HCT116 (cell line): ENCODE measurements at regions not wholly inside any gene's neighbourhood (a gene's known extent, or its start where the extent isn't known, plus 50 kb on each side); places are given as distances from the start of the nearest gene placed in this dataset.

Experiments
- ATAC-seq: fragments of 200-7000 bp; cut with Tn5 transposase; 2 replicates; pipeline ENCODE4 v1.9.1; 2020; ENCODE audit warnings: mild to moderate bottlenecking, moderate library complexity
- BruUV-seq: library from RNA; stranded (reverse); fragments of 400-500 nt; replicated peaks from 2 replicates; lab custom pipeline; 2021; lab: Mats Ljungman, UMichigan
- CTCF ChIA-PET: fragments of 300-600 bp; sonication (Branson Sonifier 250); formaldehyde crosslinking; loops from one replicate; lab custom pipeline; 2021; ENCODE audit warnings: antibody characterized with exemption; lab: Charles Lee
- POLR2A ChIA-PET: fragments of 300-600, 350-600 bp; sonication (Branson Sonifier 250); formaldehyde crosslinking; loops from one replicate; lab custom pipeline; 2021; ENCODE audit warnings: antibody characterized with exemption; lab: Charles Lee
- RAD21 ChIA-PET, 2 experiments: fragments of 300-600 bp; sonication (Branson Sonifier 250); formaldehyde crosslinking; loops; one replicate each; lab custom pipeline; 2023; ENCODE audit warnings: low total read pairs in 2 of 2; ENCODE audit not compliant: uncharacterized antibody in 2 of 2, unreplicated experiment in 2 of 2, low non-redundant PET in 1 of 2; lab: Charles Lee
- DNase-seq: peaks from one replicate; pipeline ENCODE4 v3.0.0-alpha.2; 2010; ENCODE audit warnings: low read depth, low spot score
- H2AFZ ChIP-seq: fragments of 200-600 bp; shearing (Covaris generic), sonication (generic); 2 replicates; pipeline ENCODE4 v1.6.1; 2017; ENCODE audit warnings: low read depth, mixed run types, mixed read lengths, antibody characterized with exemption, low read length; ENCODE audit not compliant: poor library complexity, severe bottlenecking
- H3K27ac ChIP-seq: 2 replicates; pipeline ENCODE4 v1.5.1; 2012; ENCODE audit warnings: low read depth, low read length
- H3K27me3 ChIP-seq: fragments of 200-600 bp; sonication (generic); 2 replicates; pipeline ENCODE4 v1.6.1; 2016; ENCODE audit warnings: mixed run types, low read length, mixed read lengths; ENCODE audit not compliant: insufficient read depth
- H3K36me3 ChIP-seq, 2 experiments: fragments of 200-500 bp in 1 of 2; fragments of 200-600 bp in 1 of 2; sonication (Bioruptor generic) in 1 of 2; sonication (generic) in 1 of 2; 2 replicates each; pipeline versions ENCODE4 v1.5.1 to v1.6.1; 2014 to 2016; ENCODE audit warnings: low read length in 2 of 2, inconsistent platforms in 1 of 2, mixed read lengths in 1 of 2, mixed run types in 1 of 2; ENCODE audit not compliant: insufficient read depth in 2 of 2, control insufficient read depth in 1 of 2
- H3K4me1 ChIP-seq, 2 experiments: fragments of 200-600 bp in 1 of 2; sonication (generic) in 1 of 2; 2 replicates each; pipeline versions ENCODE4 v1.5.1 to v1.6.1; 2012 to 2017; ENCODE audit warnings: low read length in 2 of 2, inconsistent platforms in 1 of 2, mild to moderate bottlenecking in 1 of 2, mixed read lengths in 1 of 2, mixed run types in 1 of 2, moderate library complexity in 1 of 2; ENCODE audit not compliant: insufficient read depth in 2 of 2, control insufficient read depth in 1 of 2
- H3K4me2 ChIP-seq: fragments of 200-600 bp; sonication (generic); 2 replicates; pipeline ENCODE4 v1.6.1; 2017; ENCODE audit warnings: mixed run types, low read length, mixed read lengths
- H3K4me3 ChIP-seq, 2 experiments: fragments of 200-600 bp in 1 of 2; sonication (generic) in 1 of 2; replicated peaks in 1 of 2; 2 replicates each; pipeline ENCODE4 v1.5.1; 2011 to 2016; ENCODE audit warnings: low read length in 2 of 2, control low read depth in 1 of 2, low read depth in 1 of 2, mild to moderate bottlenecking in 1 of 2, mixed read lengths in 1 of 2, mixed run types in 1 of 2
- H3K79me2 ChIP-seq: fragments of 200-600 bp; sonication (generic); 2 replicates; pipeline ENCODE4 v1.6.1; 2017; ENCODE audit warnings: mild to moderate bottlenecking, mixed run types, low read length, moderate library complexity, mixed read lengths; ENCODE audit not compliant: insufficient read depth
- H3K9ac ChIP-seq: fragments of 200-600 bp; sonication (generic); 2 replicates; pipeline ENCODE4 v1.6.1; 2016; ENCODE audit warnings: low read length, mixed read lengths
- H3K9me2 ChIP-seq: fragments of 200-600 bp; sonication (generic), shearing (Covaris generic); 2 replicates; pipeline ENCODE4 v1.6.1; 2017; ENCODE audit warnings: mixed run types, mild to moderate bottlenecking, moderate library complexity; ENCODE audit not compliant: insufficient read depth
- H3K9me3 ChIP-seq, 2 experiments: fragments of 200-500 bp in 1 of 2; fragments of 200-600 bp in 1 of 2; sonication (Bioruptor generic) in 1 of 2; sonication (generic) in 1 of 2; 2 replicates each; pipeline ENCODE4 v1.6.1; 2014 to 2017; ENCODE audit warnings: low read length in 2 of 2, mixed read lengths in 2 of 2, inconsistent platforms in 1 of 2, low read depth in 1 of 2, mild to moderate bottlenecking in 1 of 2, mixed run types in 1 of 2, moderate library complexity in 1 of 2; ENCODE audit not compliant: control insufficient read depth in 1 of 2, insufficient read depth in 1 of 2
- H4K20me1 ChIP-seq: fragments of 200-600 bp; sonication (generic), shearing (Covaris generic); 2 replicates; pipeline ENCODE4 v1.6.1; 2017; ENCODE audit warnings: mixed run types, mild to moderate bottlenecking, moderate library complexity; ENCODE audit not compliant: insufficient read depth
- EGR1 ChIP-seq: IDR thresholded peaks from 2 replicates; pipeline ENCODE4 v1.6.1; 2012; ENCODE audit warnings: low read depth
- FOSL1 ChIP-seq: IDR thresholded peaks from 2 replicates; pipeline ENCODE4 v1.6.1; 2012; ENCODE audit warnings: low read depth
- JUND ChIP-seq: IDR thresholded peaks from 2 replicates; pipeline ENCODE4 v1.6.1; 2012
- POLR2A ChIP-seq: IDR thresholded peaks from 2 replicates; pipeline ENCODE4 v1.7.0; 2011; ENCODE audit warnings: borderline replicate concordance; ENCODE audit not compliant: insufficient read depth, insufficient read length; ENCODE audit errors: extremely low read depth
- ZFX ChIP-seq: fragments of 450-650 bp; IDR thresholded peaks from 2 replicates; pipeline ENCODE4 v1.6.1; 2017
- intact Hi-C: fragments of 100-400 bp; cut with micrococcal nuclease; formaldehyde crosslinking; loops from 2 replicates; pipeline ENCODE4 v1.10.0; 2022
- TF ChIP-seq, protein P1 (sequence below): IDR thresholded peaks from 2 replicates; pipeline ENCODE4 v1.6.1; 2012; ENCODE audit warnings: low read depth

DNA sequence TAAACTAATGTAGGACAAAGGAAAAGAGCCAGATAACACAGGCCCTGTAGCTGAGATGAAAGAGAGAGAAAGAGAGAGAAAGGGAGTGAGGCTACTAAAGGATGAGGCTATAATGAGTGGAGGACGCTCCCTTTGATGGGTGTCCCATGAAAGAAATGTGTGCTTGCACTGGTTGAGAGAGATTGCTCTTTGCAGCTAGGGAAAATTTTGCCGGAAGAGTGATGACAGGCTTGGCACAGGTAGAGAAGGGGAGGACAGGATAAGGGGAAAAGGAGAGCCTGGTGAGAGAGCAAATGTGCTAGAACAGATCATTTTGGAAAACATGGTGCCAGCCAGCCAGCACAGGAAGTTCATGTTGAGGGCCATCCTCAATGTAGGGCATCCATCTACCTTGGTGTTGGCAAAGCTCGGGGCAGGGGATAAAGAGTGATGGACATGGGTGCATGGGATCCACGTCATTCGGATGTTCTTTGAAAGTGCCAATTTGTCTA lies 248.6 kb downstream of the BTG1 start (continued):
- TF ChIP-seq, protein P1, sequence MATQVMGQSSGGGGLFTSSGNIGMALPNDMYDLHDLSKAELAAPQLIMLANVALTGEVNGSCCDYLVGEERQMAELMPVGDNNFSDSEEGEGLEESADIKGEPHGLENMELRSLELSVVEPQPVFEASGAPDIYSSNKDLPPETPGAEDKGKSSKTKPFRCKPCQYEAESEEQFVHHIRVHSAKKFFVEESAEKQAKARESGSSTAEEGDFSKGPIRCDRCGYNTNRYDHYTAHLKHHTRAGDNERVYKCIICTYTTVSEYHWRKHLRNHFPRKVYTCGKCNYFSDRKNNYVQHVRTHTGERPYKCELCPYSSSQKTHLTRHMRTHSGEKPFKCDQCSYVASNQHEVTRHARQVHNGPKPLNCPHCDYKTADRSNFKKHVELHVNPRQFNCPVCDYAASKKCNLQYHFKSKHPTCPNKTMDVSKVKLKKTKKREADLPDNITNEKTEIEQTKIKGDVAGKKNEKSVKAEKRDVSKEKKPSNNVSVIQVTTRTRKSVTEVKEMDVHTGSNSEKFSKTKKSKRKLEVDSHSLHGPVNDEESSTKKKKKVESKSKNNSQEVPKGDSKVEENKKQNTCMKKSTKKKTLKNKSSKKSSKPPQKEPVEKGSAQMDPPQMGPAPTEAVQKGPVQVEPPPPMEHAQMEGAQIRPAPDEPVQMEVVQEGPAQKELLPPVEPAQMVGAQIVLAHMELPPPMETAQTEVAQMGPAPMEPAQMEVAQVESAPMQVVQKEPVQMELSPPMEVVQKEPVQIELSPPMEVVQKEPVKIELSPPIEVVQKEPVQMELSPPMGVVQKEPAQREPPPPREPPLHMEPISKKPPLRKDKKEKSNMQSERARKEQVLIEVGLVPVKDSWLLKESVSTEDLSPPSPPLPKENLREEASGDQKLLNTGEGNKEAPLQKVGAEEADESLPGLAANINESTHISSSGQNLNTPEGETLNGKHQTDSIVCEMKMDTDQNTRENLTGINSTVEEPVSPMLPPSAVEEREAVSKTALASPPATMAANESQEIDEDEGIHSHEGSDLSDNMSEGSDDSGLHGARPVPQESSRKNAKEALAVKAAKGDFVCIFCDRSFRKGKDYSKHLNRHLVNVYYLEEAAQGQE: no peak
- TF ChIP-seq FOSL1 (no peak), ZFX (no peak), JUND (no peak), EGR1 (no peak)
- TF ChIP-seq, all 23 proteins: peak for 0

DNA sequence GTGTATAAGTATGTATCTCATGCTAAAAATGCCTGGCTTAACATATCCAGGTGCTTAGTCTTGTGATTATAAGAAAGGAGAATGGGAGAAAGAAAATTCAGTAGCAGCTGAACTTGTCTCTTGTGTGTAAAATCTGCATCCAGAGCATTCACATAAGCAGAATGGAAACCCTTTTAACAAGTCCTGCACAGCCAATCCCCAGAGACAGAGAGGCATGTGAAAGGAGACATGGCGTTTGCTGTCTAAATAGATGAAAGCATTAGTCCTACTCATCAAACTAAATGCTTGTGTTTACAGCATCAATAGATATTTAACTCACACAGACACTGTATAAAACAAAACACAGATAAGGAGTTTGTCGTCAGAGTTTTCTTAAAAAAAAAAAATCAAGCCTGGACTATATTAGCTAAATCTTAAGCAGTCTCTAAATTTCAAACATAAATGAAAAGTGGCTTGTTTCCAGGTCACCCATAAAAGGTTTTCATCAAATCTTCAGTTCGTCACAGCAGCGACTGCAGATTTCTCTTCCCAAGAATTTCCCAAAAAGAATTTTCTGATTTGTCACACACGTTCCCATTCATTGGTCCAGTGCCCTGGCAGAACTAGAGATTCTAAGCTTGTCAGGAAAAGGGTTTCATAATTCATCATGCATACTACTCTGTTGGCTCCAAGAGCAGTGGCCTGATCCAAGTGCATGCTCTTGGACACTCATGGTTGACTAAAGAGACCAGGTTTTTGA lies 249.2 kb downstream of the BTG1 start:
- Histone ChIP-seq H3K9me3 (no peaks in the 10 kb centered on the region), H3K79me2 (no peaks in the 10 kb centered on the region), H3K27me3 (no peaks in the 10 kb centered on the region), H3K27ac (no peak overlapping the region), H3K9ac (no peak overlapping the region), H3K4me3 (no peak overlapping the region), H3K9me2 (no peaks in the 10 kb centered on the region), H2AFZ (no peak overlapping the region), H3K4me2 (no peak overlapping the region), H3K4me1 (no peaks in the 10 kb centered on the region), H3K36me3 (no peaks in the 10 kb centered on the region), H4K20me1 (no peaks in the 10 kb centered on the region)
- DNase-seq: no peak
- intact Hi-C loops: no loop called here
- TF ChIP-seq POLR2A: no peak
- RAD21 ChIA-PET: no interaction called here
- no peak for ATAC-seq
- CTCF ChIA-PET: no interaction called here
- POLR2A ChIA-PET: no interaction called here
- BruUV-seq: no TSS peak
